ENCODE measurements at regions not wholly inside any gene's neighbourhood (a gene's known extent, or its start where the extent isn't known, plus 50 kb on each side); places are given as distances from the start of the nearest gene placed in this dataset.

DNA sequence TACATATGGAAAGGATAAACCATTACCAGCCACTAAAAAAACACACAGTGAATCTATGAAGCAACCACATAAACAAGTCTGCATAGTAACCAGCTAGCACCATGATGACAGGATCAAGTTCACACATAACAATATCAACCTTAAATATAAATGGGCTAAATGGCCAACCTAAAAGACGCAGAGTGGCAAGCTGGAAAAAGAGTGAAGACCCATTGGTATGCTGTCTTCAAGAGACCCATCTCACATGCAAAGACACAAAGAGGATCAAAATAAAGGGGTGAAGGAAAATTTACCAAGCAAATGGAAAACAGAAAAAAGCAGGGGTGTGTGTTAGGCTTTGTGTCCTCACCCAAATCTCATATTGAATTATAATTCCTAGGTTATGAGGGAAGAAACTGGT lies 909.2 kb downstream of the EPHA7 start:
- TF ChIP-seq, protein P1, sequence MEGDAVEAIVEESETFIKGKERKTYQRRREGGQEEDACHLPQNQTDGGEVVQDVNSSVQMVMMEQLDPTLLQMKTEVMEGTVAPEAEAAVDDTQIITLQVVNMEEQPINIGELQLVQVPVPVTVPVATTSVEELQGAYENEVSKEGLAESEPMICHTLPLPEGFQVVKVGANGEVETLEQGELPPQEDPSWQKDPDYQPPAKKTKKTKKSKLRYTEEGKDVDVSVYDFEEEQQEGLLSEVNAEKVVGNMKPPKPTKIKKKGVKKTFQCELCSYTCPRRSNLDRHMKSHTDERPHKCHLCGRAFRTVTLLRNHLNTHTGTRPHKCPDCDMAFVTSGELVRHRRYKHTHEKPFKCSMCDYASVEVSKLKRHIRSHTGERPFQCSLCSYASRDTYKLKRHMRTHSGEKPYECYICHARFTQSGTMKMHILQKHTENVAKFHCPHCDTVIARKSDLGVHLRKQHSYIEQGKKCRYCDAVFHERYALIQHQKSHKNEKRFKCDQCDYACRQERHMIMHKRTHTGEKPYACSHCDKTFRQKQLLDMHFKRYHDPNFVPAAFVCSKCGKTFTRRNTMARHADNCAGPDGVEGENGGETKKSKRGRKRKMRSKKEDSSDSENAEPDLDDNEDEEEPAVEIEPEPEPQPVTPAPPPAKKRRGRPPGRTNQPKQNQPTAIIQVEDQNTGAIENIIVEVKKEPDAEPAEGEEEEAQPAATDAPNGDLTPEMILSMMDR (IDR thresholded peaks at IDR 0.05; ENCODE audit: low read length): no peak
- TF ChIP-seq EZH2 (optimal IDR thresholded peaks at IDR 0.05; ENCODE audit: low read depth, low read length): no peak

All from MM.1S (cell line).